Neural crest cell (in vitro differentiated cells): ENCODE measurements at regions not wholly inside any gene's neighbourhood (a gene's known extent, or its start where the extent isn't known, plus 50 kb on each side); places are given as distances from the start of the nearest gene placed in this dataset.

Experiments
- DNase-seq: peaks from one replicate; pipeline ENCODE4 v3.0.0; 2021; ENCODE audit warnings: low read depth, mixed read lengths, low spot score
- H3K27ac Mint-ChIP-seq: one replicate; pipeline ENCODE4 v1.8.0; 2021; ENCODE audit warnings: mild to moderate bottlenecking, mixed read lengths; ENCODE audit not compliant: unreplicated experiment
- H3K27me3 Mint-ChIP-seq: 2 replicates; pipeline ENCODE4 v1.8.0; 2021; ENCODE audit warnings: low read depth, mild to moderate bottlenecking, mixed read lengths
- H3K36me3 Mint-ChIP-seq: 2 replicates; pipeline ENCODE4 v1.8.0; 2021; ENCODE audit warnings: low read depth, mild to moderate bottlenecking, mixed read lengths
- H3K4me1 Mint-ChIP-seq: 2 replicates; pipeline ENCODE4 v1.8.0; 2021; ENCODE audit warnings: mixed read lengths
- H3K4me3 Mint-ChIP-seq: one replicate; pipeline ENCODE4 v1.8.0; 2021; ENCODE audit warnings: mild to moderate bottlenecking, mixed read lengths
- H3K9me3 Mint-ChIP-seq: 2 replicates; pipeline ENCODE4 v1.8.0; 2021; ENCODE audit warnings: mixed read lengths
- TF ChIP-seq, protein P1 (sequence below): fragments of 200-600 bp; sonication (generic); conservative IDR thresholded peaks from 2 replicates; pipeline ENCODE4 v1.5.0; 2021; ENCODE audit warnings: antibody characterized with exemption, mild to moderate bottlenecking

DNA sequence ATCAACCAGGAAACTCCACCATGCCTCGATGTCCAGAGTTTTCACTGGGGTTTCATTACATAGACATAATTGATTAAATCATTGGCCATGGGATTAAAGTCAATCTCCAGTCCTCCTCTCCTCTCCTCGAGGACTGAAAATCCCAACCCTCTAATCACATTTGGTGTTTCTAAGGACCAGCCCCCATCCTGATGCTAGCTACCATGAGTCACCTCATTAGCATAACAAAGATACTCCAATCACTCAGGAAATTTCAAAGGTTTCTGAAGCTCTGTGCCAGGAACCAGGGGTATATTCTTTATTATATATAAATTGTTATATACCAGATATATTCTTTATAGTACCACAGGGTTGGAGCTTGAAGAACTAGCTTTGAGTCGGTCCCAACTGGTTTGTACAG, 177.5 kb upstream of the PRNP start:
- no peak for DNase-seq
- Mint-ChIP-seq H3K9me3 (peaks cover 7% of the 10 kb centered on the region), H3K4me3 (no peak overlapping the region), H3K36me3 (no peaks in the 10 kb centered on the region), H3K27me3 (peaks cover 31% of the 10 kb centered on the region), H3K4me1 (peaks cover 4% of the 10 kb centered on the region), H3K27ac (peak overlapping the region; percentile 14)
- TF ChIP-seq, protein P1, sequence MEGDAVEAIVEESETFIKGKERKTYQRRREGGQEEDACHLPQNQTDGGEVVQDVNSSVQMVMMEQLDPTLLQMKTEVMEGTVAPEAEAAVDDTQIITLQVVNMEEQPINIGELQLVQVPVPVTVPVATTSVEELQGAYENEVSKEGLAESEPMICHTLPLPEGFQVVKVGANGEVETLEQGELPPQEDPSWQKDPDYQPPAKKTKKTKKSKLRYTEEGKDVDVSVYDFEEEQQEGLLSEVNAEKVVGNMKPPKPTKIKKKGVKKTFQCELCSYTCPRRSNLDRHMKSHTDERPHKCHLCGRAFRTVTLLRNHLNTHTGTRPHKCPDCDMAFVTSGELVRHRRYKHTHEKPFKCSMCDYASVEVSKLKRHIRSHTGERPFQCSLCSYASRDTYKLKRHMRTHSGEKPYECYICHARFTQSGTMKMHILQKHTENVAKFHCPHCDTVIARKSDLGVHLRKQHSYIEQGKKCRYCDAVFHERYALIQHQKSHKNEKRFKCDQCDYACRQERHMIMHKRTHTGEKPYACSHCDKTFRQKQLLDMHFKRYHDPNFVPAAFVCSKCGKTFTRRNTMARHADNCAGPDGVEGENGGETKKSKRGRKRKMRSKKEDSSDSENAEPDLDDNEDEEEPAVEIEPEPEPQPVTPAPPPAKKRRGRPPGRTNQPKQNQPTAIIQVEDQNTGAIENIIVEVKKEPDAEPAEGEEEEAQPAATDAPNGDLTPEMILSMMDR, result no peak

DNA sequence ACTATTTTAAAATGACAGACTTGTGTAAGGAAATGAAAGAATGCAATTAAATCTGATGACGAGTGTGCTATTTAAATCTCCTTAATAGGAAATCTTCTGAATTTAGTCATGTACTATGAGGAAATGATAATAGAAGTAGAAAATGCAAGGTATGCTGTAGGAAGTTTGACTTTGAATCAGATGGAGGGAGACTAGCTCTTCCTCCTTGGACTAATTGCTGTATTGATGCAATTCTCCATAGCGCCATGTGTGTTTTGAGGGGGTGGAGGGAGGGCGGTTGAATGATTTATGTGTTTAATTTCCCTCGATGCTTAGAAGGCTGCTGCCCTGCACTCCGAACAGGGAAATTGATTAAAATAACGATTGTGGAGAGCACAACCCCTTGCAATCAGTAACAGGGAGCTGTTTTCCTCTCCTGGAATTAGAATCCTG, 179.0 kb upstream of the PRNP start:
- Mint-ChIP-seq H3K4me1 (peaks cover 4% of the 10 kb centered on the region), H3K36me3 (no peaks in the 10 kb centered on the region), H3K9me3 (peaks cover 7% of the 10 kb centered on the region), H3K4me3 (no peak overlapping the region), H3K27ac (no peak overlapping the region), H3K27me3 (peaks cover 18% of the 10 kb centered on the region)
- TF ChIP-seq, protein P1, result no peak
- DNase-seq, result no peak

DNA sequence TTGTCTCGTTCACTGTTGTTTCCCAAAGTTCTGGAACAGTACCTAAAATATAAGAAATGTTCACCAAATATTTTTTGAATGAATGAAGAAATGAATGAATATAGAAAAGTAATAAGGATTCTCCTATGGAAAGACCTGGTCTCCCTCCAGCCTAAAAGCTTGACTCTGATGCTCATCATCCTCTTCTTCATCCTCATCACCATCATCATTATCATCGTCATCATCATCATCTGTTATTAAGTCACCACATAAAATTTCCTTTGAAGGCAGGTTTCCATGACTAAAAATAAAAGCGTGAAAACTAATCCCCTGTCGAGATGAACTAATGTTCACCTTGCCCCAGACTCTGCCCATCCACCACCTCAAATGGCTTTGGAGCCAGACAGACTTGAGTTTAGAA, 181.4 kb upstream of the PRNP start:
- Mint-ChIP-seq H3K27ac (no peak overlapping the region), H3K27me3 (peaks cover 16% of the 10 kb centered on the region), H3K36me3 (peaks cover 2% of the 10 kb centered on the region), H3K9me3 (peaks cover 8% of the 10 kb centered on the region), H3K4me1 (peaks cover 4% of the 10 kb centered on the region), H3K4me3 (no peak overlapping the region)
- DNase-seq, result no peak
- TF ChIP-seq, protein P1, result no peak

DNA sequence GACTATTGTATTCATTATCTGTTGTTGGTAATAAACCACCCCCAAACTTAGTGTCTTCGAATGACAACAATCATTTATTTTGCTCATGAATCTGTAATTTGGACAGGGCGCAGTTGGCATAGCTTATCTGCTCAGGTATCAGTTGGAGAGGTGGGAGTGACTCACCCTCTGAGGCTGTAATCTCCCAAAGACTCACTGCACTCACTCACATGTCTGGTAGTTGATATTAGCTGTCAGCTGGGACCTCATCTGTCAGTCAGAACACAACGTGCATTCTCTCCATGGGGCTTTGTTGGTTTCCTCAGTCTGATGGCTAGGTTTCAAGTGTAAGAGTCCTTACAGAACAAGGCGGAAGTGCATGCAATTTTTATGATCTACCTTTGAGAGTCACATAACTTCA, 183.5 kb upstream of the PRNP start:
- peaks cover 2% of the 10 kb centered on the region for H3K4me1 Mint-ChIP-seq
- no peak for DNase-seq
- peaks cover 6% of the 10 kb centered on the region for H3K36me3 Mint-ChIP-seq
- H3K4me3 Mint-ChIP-seq, result no peak overlapping the region
- H3K27ac Mint-ChIP-seq, result no peak overlapping the region
- TF ChIP-seq, protein P1, result no peak
- peaks cover 22% of the 10 kb centered on the region for H3K27me3 Mint-ChIP-seq
- H3K9me3 Mint-ChIP-seq, result peaks cover 9% of the 10 kb centered on the region

DNA sequence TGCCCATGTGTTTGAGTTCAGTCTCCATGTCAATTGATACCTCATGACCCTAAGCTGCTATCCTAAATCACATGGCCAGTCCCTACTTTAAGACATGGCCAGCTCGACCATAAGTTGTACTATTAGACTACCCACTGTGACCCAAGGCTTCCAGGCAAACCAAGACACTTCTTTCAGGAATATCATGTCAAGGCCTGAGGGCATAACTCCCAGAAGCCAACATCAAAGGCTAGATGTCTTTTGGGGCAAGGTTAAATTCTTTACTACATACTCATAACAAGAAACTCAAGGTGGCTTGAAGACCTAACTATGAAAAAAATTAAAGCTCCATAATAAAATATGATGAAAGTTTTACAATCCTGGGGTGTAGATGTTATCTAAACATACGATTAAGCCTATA, 192.9 kb upstream of the PRNP start:
- no peak for DNase-seq

More for the DNA sequence above, 192.9 kb upstream of the PRNP start:
- TF ChIP-seq, protein P1, result no peak
- Mint-ChIP-seq H3K27ac (no peak overlapping the region), H3K4me3 (no peak overlapping the region), H3K36me3 (no peaks in the 10 kb centered on the region), H3K4me1 (no peaks in the 10 kb centered on the region), H3K27me3 (no peaks in the 10 kb centered on the region), H3K9me3 (no peaks in the 10 kb centered on the region)
